CD14-positive monocyte (primary cell): ENCODE measurements at regions not wholly inside any gene's neighbourhood (a gene's known extent, or its start where the extent isn't known, plus 50 kb on each side); places are given as distances from the start of the nearest gene placed in this dataset.

Source experiments
- DNase-seq, 3 donors: peaks; one replicate each; pipeline ENCODE4 v3.0.0-alpha.2; 2011 to 2022
- H2AFZ ChIP-seq: 2 replicates; pipeline ENCODE4 v1.6.0; 2012; ENCODE audit warnings: mild to moderate bottlenecking, low read depth, low read length, inconsistent platforms; ENCODE audit not compliant: insufficient read depth, poor library complexity, severe bottlenecking
- H3K27ac ChIP-seq, 2 donors: 1 replicate in 1 of 2; 2 replicates in 1 of 2; pipeline ENCODE4 v1.5.1; 2012 to 2013; ENCODE audit warnings: low read length in 2 of 2, control low read depth in 1 of 2, inconsistent platforms in 1 of 2, low read depth in 1 of 2, mild to moderate bottlenecking in 1 of 2
- H3K27me3 ChIP-seq, 2 donors: one replicate each; pipeline versions ENCODE4 v1.6.0 to v1.6.1; 2011 to 2013; ENCODE audit warnings: low read length in 2 of 2; ENCODE audit not compliant: control insufficient read depth in 2 of 2, insufficient read depth in 2 of 2
- H3K36me3 ChIP-seq, 2 donors: replicated peaks in 1 of 2; 1 replicate in 1 of 2; 2 replicates in 1 of 2; pipeline versions ENCODE4 v1.5.1 to v1.6.1; 2012 to 2013; ENCODE audit warnings: low read length in 2 of 2, control low read depth in 1 of 2, inconsistent platforms in 1 of 2, mild to moderate bottlenecking in 1 of 2; ENCODE audit not compliant: insufficient read depth in 2 of 2, control insufficient read depth in 1 of 2
- H3K4me1 ChIP-seq, 2 donors: 1 replicate in 1 of 2; 2 replicates in 1 of 2; pipeline versions ENCODE4 v1.5.1 to v1.6.1; 2012 to 2013; ENCODE audit warnings: low read length in 2 of 2, control low read depth in 1 of 2, inconsistent platforms in 1 of 2, mild to moderate bottlenecking in 1 of 2, moderate library complexity in 1 of 2; ENCODE audit not compliant: insufficient read depth in 2 of 2, control insufficient read depth in 1 of 2
- H3K4me2 ChIP-seq: replicated peaks from 2 replicates; pipeline ENCODE3; 2012; ENCODE audit warnings: low read length, moderate library complexity, mild to moderate bottlenecking; ENCODE audit not compliant: poor library complexity, severe bottlenecking; ENCODE audit errors: extremely low read depth
- H3K4me3 ChIP-seq, 3 experiments: fragments of 200-600 bp in 1 of 3; sonication (generic) in 1 of 3; replicated peaks in 1 of 3; 1 replicate in 2 of 3; 2 replicates in 1 of 3; pipeline ENCODE4 v1.5.1; 2011 to 2013; ENCODE audit warnings: low read length in 3 of 3, mild to moderate bottlenecking in 3 of 3, control low read depth in 2 of 3, low read depth in 2 of 3, inconsistent platforms in 1 of 3, moderate library complexity in 1 of 3
- H3K79me2 ChIP-seq: 2 replicates; pipeline ENCODE4 v1.6.0; 2012; ENCODE audit warnings: mild to moderate bottlenecking, control low read depth, inconsistent platforms, low read length, moderate library complexity; ENCODE audit not compliant: insufficient read depth
- H3K9ac ChIP-seq: 2 replicates; pipeline ENCODE4 v1.6.0; 2017; ENCODE audit warnings: low read length, mild to moderate bottlenecking; ENCODE audit not compliant: insufficient read depth, poor library complexity, severe bottlenecking
- H3K9me3 ChIP-seq, 2 donors: replicated peaks in 1 of 2; 1 replicate in 1 of 2; 2 replicates in 1 of 2; pipeline versions ENCODE4 v1.5.1 to v1.6.1; 2012 to 2013; ENCODE audit warnings: low read length in 2 of 2, control low read depth in 1 of 2; ENCODE audit not compliant: control insufficient read depth in 1 of 2, insufficient read depth in 1 of 2
- H4K20me1 ChIP-seq: 2 replicates; pipeline ENCODE4 v1.6.0; 2012; ENCODE audit warnings: mild to moderate bottlenecking, low read length, control low read depth, moderate library complexity; ENCODE audit not compliant: insufficient read depth
- H3K27ac Mint-ChIP-seq, 7 donors: one replicate each; pipeline ENCODE4 v1.8.0; 2020; ENCODE audit warnings: mild to moderate bottlenecking in 7 of 7, mixed read lengths in 7 of 7, moderate library complexity in 6 of 7, inconsistent platforms in 2 of 7
- H3K27me3 Mint-ChIP-seq, 3 donors: one replicate each; pipeline ENCODE4 v1.8.0; 2021 to 2022; ENCODE audit warnings: low read depth in 3 of 3, mild to moderate bottlenecking in 3 of 3, mixed read lengths in 3 of 3, moderate library complexity in 3 of 3, inconsistent platforms in 1 of 3
- H3K36me3 Mint-ChIP-seq, 2 donors: one replicate each; pipeline ENCODE4 v1.8.0; 2020; ENCODE audit warnings: mixed read lengths in 2 of 2, inconsistent platforms in 1 of 2, mild to moderate bottlenecking in 1 of 2
- H3K4me1 Mint-ChIP-seq: one replicate; pipeline ENCODE4 v1.8.0; 2020; ENCODE audit warnings: mild to moderate bottlenecking, mixed read lengths
- H3K4me3 Mint-ChIP-seq, 2 donors: one replicate each; pipeline ENCODE4 v1.8.0; 2020; ENCODE audit warnings: mild to moderate bottlenecking in 2 of 2, mixed read lengths in 2 of 2, moderate library complexity in 1 of 2
- H3K9me3 Mint-ChIP-seq, 7 donors: one replicate each; pipeline ENCODE4 v1.8.0; 2020 to 2022; ENCODE audit warnings: mixed read lengths in 7 of 7, mild to moderate bottlenecking in 6 of 7, moderate library complexity in 6 of 7, inconsistent platforms in 2 of 7
- CTCF ChIP-seq: fragments of 200-600 bp; IDR thresholded peaks from one replicate; pipeline ENCODE4 v1.8.0; 2022; ENCODE audit warnings: antibody characterized with exemption, mild to moderate bottlenecking
- WGBS: methylation state at CpG from one replicate; pipeline ENCODE4 v1.1.5; 2013; ENCODE audit warnings: missing lambda C conversion rate; ENCODE audit not compliant: insufficient coverage; 5-methylcytosine and 5-hydroxymethylcytosine counted together
- intact Hi-C, 2 donors: fragments of 100-400 bp; cut with micrococcal nuclease; formaldehyde crosslinking; loops; one replicate each; pipeline versions ENCODE4 v1.15.0 to v1.15.1; 2023

- Histone ChIP-seq H3K27me3 (no peaks in the 10 kb centered on the region), H3K9me3 (no peaks in the 10 kb centered on the region), H3K4me3 (no peak overlapping the region), H3K4me1 (no peaks in the 10 kb centered on the region), H3K4me2 (no peak overlapping the region), H4K20me1 (no peaks in the 10 kb centered on the region), H3K9ac (no peak overlapping the region), H2AFZ (no peak overlapping the region), H3K36me3 (no peaks in the 10 kb centered on the region), H3K27ac (no peak overlapping the region), H3K79me2 (no peaks in the 10 kb centered on the region)
- DNase-seq: no peak
- Mint-ChIP-seq H3K4me1 (no peaks in the 10 kb centered on the region), H3K4me3 (no peak overlapping the region), H3K36me3 (no peaks in the 10 kb centered on the region), H3K9me3 (peaks cover 0 to 6% (median 0%) of the 10 kb centered on the region in 7 donors), H3K27me3 (peaks cover 2 to 6% (median 2%) of the 10 kb centered on the region in 3 donors), H3K27ac (no peak overlapping the region)
- intact Hi-C loops: no loop called here
- no peak for TF ChIP-seq CTCF
- WGBS: no CpG with 5 or more reads among the region's 1 CpG
Measured at GRCh38 chr3:102605153-102605552, 170.3 kb downstream of the ZPLD1 start.

- Mint-ChIP-seq H3K36me3 (no peaks in the 10 kb centered on the region), H3K9me3 (peaks cover 0 to 2% (median 0%) of the 10 kb centered on the region in 7 donors), H3K27ac (no peak overlapping the region), H3K27me3 (peaks cover 0 to 4% (median 2%) of the 10 kb centered on the region in 3 donors), H3K4me3 (no peak overlapping the region), H3K4me1 (no peaks in the 10 kb centered on the region)
- H2AFZ ChIP-seq: no peak overlapping the region
- intact Hi-C loops: no loop called here
- H3K4me1 ChIP-seq: no peaks in the 10 kb centered on the region
- H3K9ac ChIP-seq: no peak overlapping the region
- H3K27me3 ChIP-seq: no peaks in the 10 kb centered on the region
- no peaks in the 10 kb centered on the region for H3K36me3 ChIP-seq
- H3K79me2 ChIP-seq: no peaks in the 10 kb centered on the region
- H3K4me3 ChIP-seq: no peak overlapping the region
- TF ChIP-seq CTCF: no peak
- no peaks in the 10 kb centered on the region for H4K20me1 ChIP-seq
- H3K27ac ChIP-seq: no peak overlapping the region
- DNase-seq: no peak
- no CpG with 5 or more reads among the region's 2 CpGs for WGBS
- no peak overlapping the region for H3K4me2 ChIP-seq
- H3K9me3 ChIP-seq: no peaks in the 10 kb centered on the region
Measured at GRCh38 chr3:102608875-102609274, 174.1 kb downstream of the ZPLD1 start.
